ENCODE measurements at regions not wholly inside any gene's neighbourhood (a gene's known extent, or its start where the extent isn't known, plus 50 kb on each side); places are given as distances from the start of the nearest gene placed in this dataset.

- in situ Hi-C loops (cut with MboI; ENCODE audit: low sequenced_read_pairs, unreplicated experiment): no loop called here
- no peak for DNase-seq (ENCODE audit: low spot score)
These were observed 701.0 kb downstream of the SEMA5A start for GRCh38 chr5:8844847-8845246.

DNA sequence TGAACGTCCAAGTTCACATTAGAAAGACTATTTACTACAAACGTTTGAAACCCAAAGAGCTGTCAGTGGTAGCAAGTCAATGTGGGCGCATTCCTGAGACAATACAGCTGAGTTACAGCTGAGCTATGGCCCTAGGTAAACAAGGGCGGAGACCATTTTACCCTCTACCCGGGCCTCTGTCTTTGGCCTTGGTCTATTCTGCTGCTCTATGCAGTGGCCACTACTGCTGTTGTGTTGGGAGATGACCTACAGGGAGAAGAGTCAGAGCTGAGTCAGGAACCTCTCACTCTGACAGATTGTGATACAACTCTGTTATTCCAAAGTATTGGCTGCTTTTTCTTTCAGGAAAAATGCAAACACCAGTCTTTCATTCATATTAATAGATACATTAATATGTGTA is 700.6 kb downstream of the SEMA5A start:
- in situ Hi-C loops (cut with MboI; ENCODE audit: low sequenced_read_pairs, unreplicated experiment): no loop called here
- no peak for TF ChIP-seq CTCF (IDR thresholded peaks at IDR 0.05; ENCODE audit: borderline replicate concordance, control extremely low read depth, extremely low read depth, insufficient read depth, missing control alignments)
- DNase-seq (ENCODE audit: low spot score): no peak

More at GRCh38 chr5:8844847-8845246, 701.0 kb downstream of the SEMA5A start:
- TF ChIP-seq CTCF (IDR thresholded peaks at IDR 0.05; ENCODE audit: borderline replicate concordance, control extremely low read depth, extremely low read depth, insufficient read depth, missing control alignments): no peak

- no peak for DNase-seq (ENCODE audit: low spot score)
- in situ Hi-C loops (cut with MboI; ENCODE audit: low sequenced_read_pairs, unreplicated experiment): no loop called here
- TF ChIP-seq CTCF (IDR thresholded peaks at IDR 0.05; ENCODE audit: borderline replicate concordance, control extremely low read depth, extremely low read depth, insufficient read depth, missing control alignments): no peak
These were observed 697.5 kb downstream of the SEMA5A start for GRCh38 chr5:8848366-8848765.

DNA sequence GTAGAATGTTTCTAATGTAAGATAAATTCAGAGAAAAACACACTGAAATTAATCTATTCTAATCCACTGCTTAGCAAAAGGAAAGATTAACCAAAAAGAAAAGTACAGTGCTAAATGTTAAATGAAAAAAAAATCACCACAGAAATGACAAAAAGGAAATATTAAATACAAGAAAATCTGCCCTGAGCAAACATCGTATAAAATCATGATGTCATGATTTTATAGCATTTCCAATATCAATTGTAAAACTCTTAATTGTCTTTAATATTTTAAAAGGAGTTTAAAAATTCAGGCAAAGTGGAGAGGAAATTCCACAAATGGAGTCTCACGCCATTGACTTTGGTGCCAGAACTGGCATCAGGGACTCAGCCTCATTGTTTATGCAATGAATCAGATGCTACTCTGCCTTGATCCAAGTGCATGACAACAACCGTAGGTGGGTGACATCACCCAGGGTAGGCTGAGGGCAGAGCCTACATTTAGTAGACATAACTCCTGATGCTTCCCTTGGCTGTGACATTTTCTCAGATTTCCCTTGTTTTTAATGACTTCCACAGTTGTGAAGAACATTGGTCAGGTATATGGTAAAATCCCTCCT is 696.8 kb downstream of the SEMA5A start:
- no peak for DNase-seq (ENCODE audit: low spot score)
- no peak for TF ChIP-seq CTCF (IDR thresholded peaks at IDR 0.05; ENCODE audit: borderline replicate concordance, control extremely low read depth, extremely low read depth, insufficient read depth, missing control alignments)
- in situ Hi-C loops (cut with MboI; ENCODE audit: low sequenced_read_pairs, unreplicated experiment): no loop called here

- no peak for DNase-seq (ENCODE audit: low spot score)
- in situ Hi-C loops (cut with MboI; ENCODE audit: low sequenced_read_pairs, unreplicated experiment): no loop called here
- no peak for TF ChIP-seq CTCF (IDR thresholded peaks at IDR 0.05; ENCODE audit: borderline replicate concordance, control extremely low read depth, extremely low read depth, insufficient read depth, missing control alignments)
These were observed 694.8 kb downstream of the SEMA5A start for GRCh38 chr5:8851101-8851500.

- no peak for TF ChIP-seq CTCF (IDR thresholded peaks at IDR 0.05; ENCODE audit: borderline replicate concordance, control extremely low read depth, extremely low read depth, insufficient read depth, missing control alignments)
- in situ Hi-C loops (cut with MboI; ENCODE audit: low sequenced_read_pairs, unreplicated experiment): no loop called here
- DNase-seq (ENCODE audit: low spot score): no peak
These were observed 688.8 kb downstream of the SEMA5A start for GRCh38 chr5:8857051-8857450.
